ENCODE measurements at regions not wholly inside any gene's neighbourhood (a gene's known extent, or its start where the extent isn't known, plus 50 kb on each side); places are given as distances from the start of the nearest gene placed in this dataset.
A peak's percentile ranks its signal among the peaks of the same experiment; 100 is the strongest.
"Not testable (repeated sequence)": the region's sequence is repeated elsewhere in the genome, so short reads cannot be mapped to it uniquely, and the experiment has no call there.

DNA sequence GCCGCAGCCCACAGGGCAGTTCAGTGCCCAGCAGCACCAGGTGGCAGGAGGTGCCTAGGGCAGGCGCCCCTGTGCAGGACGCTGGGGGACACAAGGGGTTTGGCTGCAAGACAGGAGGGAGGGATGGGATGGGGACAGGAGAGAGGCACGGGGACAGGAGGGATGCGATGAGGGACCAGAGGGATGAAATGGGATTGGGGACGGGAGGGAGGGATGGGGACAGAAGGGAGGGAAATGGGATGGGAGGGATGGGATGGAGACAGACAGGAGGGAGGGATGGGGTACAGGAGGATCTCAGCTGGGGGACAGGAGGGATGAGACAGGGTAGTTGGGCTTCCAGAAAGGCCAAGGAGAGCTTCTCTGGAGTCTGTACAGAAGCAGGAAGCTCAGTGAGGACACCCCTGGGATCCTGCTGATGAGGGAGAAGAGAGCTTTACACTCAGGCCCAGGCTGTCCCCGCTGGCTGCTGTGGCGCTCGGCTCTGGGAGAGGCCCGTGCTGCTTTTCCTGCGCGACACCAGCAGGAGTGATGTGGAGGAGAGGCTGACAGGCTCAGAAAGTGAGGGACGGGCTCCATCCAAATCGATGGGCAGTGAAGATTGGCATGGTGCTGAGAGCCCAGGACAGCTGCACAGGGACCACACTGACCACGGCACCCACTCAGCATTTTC lies 400.8 kb downstream of the SMOC2 start:
- TF ChIP-seq, protein P1, sequence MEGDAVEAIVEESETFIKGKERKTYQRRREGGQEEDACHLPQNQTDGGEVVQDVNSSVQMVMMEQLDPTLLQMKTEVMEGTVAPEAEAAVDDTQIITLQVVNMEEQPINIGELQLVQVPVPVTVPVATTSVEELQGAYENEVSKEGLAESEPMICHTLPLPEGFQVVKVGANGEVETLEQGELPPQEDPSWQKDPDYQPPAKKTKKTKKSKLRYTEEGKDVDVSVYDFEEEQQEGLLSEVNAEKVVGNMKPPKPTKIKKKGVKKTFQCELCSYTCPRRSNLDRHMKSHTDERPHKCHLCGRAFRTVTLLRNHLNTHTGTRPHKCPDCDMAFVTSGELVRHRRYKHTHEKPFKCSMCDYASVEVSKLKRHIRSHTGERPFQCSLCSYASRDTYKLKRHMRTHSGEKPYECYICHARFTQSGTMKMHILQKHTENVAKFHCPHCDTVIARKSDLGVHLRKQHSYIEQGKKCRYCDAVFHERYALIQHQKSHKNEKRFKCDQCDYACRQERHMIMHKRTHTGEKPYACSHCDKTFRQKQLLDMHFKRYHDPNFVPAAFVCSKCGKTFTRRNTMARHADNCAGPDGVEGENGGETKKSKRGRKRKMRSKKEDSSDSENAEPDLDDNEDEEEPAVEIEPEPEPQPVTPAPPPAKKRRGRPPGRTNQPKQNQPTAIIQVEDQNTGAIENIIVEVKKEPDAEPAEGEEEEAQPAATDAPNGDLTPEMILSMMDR (conservative IDR thresholded peaks at IDR 0.05): no peak
- Mint-ChIP-seq H3K9me3 (no peaks in the 10 kb centered on the region), H3K4me3 (no peak overlapping the region), H3K4me1 (ENCODE audit: unreplicated experiment) (peaks cover 11% of the 10 kb centered on the region), H3K27me3 (peaks cover 30% of the 10 kb centered on the region), H3K36me3 (no peaks in the 10 kb centered on the region), H3K27ac (no peak overlapping the region)
- DNase-seq (ENCODE audit: extremely low spot score, unreplicated experiment): no peak

DNA sequence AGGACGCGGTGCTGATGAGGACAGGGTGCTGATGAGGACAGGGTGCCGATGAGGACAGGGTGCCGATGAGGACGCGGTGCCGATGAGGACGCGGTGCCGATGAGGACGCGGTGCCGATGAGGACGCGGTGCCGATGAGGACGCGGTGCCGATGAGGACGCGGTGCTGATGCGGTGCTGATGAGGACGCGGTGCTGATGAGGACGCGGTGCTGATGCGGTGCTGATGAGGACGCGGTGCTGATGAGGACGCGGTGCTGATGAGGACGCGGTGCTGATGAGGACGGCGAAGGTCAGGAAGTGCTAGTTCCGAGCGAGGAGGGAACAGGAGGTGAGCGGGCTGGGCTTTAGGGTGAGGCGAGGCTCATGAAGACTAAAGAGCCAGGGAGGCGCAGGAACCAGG lies 399.9 kb downstream of the SMOC2 start:
- H3K27ac Mint-ChIP-seq; DNase-seq (ENCODE audit: extremely low spot score, unreplicated experiment); H3K4me3 Mint-ChIP-seq; H3K9me3 Mint-ChIP-seq; H3K36me3 Mint-ChIP-seq: not testable (repeated sequence)
- H3K4me1 Mint-ChIP-seq (ENCODE audit: unreplicated experiment): peaks cover 11% of the 10 kb centered on the region
- H3K27me3 Mint-ChIP-seq: peaks cover 27% of the 10 kb centered on the region

DNA sequence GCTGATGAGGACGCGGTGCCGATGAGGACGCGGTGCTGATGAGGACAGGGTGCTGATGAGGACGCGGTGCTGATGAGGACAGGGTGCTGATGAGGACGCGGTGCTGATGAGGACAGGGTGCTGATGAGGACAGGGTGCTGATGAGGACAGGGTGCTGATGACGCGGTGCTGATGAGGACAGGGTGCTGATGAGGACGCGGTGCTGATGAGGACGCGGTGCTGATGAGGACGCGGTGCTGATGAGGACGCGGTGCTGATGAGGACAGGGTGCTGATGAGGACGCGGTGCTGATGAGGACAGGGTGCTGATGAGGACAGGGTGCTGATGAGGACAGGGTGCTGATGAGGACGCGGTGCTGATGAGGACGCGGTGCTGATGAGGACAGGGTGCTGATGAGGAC lies 399.3 kb downstream of the SMOC2 start:
- not testable (repeated sequence) for H3K4me3 Mint-ChIP-seq; H3K9me3 Mint-ChIP-seq; DNase-seq (ENCODE audit: extremely low spot score, unreplicated experiment); H3K27ac Mint-ChIP-seq; H3K36me3 Mint-ChIP-seq
- Mint-ChIP-seq H3K4me1 (ENCODE audit: unreplicated experiment) (peaks cover 12% of the 10 kb centered on the region), H3K27me3 (peaks cover 31% of the 10 kb centered on the region)

DNA sequence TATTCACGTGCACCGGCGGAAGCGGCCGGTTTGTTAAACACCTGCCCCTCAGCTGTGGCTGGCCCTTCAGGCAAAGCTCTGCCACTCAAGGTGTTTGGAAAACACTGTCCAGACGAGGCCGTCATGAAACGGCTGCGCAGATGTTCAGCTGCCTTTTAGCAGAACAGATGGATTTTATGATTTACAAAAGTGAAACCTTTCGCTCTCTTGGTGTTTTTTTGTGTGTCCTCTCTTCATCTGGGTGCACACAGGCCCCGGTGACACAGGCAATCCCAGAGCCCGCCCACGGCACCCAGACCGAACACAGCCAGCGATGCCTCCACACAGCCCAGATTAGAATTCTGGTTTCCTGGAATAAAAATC lies 397.0 kb downstream of the SMOC2 start:
- Mint-ChIP-seq H3K27ac (no peak overlapping the region), H3K4me3 (peak overlapping the region; percentile 31), H3K4me1 (ENCODE audit: unreplicated experiment) (peaks cover 27% of the 10 kb centered on the region)

DNA sequence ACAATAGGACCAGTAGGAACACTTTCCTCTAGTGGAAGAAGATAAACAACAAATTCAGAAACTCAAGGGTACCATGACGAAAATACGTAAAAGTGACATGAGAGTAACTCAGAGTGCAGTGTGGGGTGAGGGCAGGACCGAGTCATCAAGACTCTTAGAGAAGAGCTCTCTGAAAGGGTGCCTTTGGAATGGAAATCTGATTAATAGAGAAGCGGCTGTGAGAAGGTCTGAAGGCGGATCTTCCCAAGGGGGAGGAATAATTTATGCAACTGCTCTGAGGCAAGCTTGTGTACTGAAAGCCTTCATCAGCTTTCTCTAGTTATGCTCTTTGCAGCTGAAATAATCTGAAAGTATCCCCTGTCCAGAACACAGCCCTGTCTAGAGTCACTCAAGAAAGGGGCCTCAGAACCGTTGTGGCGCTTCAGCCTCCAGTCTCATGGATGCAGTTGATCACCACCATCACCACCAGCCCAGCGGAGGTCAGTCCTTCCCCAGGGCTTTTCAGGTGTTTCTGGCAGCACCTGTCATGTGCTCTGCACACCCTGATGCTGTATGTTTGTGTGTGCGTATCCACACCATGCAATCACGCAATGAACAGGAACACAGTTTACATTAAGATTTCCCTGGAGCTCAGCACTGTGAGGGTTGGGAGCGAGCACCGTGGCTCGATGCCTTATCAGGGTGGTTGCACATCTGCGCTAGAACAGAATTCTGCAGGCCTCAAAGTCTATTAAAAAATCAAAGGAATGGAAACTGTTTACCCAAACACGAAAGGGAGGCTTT lies 396.5 kb downstream of the SMOC2 start:
- peaks cover 3% of the 10 kb centered on the region for H3K36me3 Mint-ChIP-seq
- TF ChIP-seq, protein P1 (conservative IDR thresholded peaks at IDR 0.05): no peak
- H3K4me1 Mint-ChIP-seq (ENCODE audit: unreplicated experiment): peaks cover 27% of the 10 kb centered on the region
- H3K27ac Mint-ChIP-seq: no peak overlapping the region
- no peak overlapping the region for H3K4me3 Mint-ChIP-seq
- peaks cover 31% of the 10 kb centered on the region for H3K27me3 Mint-ChIP-seq
- DNase-seq (ENCODE audit: extremely low spot score, unreplicated experiment): no peak
- H3K9me3 Mint-ChIP-seq: no peaks in the 10 kb centered on the region

More for the DNA sequence above, 397.0 kb downstream of the SMOC2 start:
- TF ChIP-seq, protein P1 (conservative IDR thresholded peaks at IDR 0.05): no peak
- DNase-seq (ENCODE audit: extremely low spot score, unreplicated experiment): no peak
- peaks cover 31% of the 10 kb centered on the region for H3K27me3 Mint-ChIP-seq
- peaks cover 3% of the 10 kb centered on the region for H3K36me3 Mint-ChIP-seq
- H3K9me3 Mint-ChIP-seq: no peaks in the 10 kb centered on the region

DNA sequence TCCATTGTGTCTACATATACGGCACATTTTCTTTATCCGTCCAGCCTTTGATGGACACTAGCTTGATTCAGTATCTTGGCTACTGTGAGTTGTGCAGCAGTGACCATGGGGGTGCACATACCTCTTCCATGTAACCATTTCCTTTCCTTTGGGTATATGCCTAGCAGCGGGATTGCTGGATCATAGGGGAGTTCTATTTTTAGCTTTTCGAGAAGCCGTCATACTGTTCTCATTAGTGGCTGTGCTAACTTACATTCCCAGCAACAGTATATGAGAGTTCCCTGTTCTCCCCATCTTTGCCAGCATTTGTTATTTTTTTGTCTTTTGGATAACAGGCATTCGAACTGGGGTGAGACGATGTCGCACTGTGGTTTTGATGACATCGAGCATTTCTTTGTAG lies 395.0 kb downstream of the SMOC2 start:
- Mint-ChIP-seq H3K9me3 (no peaks in the 10 kb centered on the region), H3K36me3 (peaks cover 3% of the 10 kb centered on the region), H3K27me3 (peaks cover 26% of the 10 kb centered on the region), H3K4me1 (ENCODE audit: unreplicated experiment) (peaks cover 27% of the 10 kb centered on the region), H3K4me3 (no peak overlapping the region), H3K27ac (no peak overlapping the region)
- DNase-seq (ENCODE audit: extremely low spot score, unreplicated experiment): no peak
- TF ChIP-seq, protein P1 (conservative IDR thresholded peaks at IDR 0.05): no peak

Data from type B pancreatic cell (in vitro differentiated cells).